HEK293 (cell line): ENCODE measurements at regions not wholly inside any gene's neighbourhood (a gene's known extent, or its start where the extent isn't known, plus 50 kb on each side); places are given as distances from the start of the nearest gene placed in this dataset.

Source experiments
- CTCF ChIA-PET: fragments of 350-600 bp; formaldehyde crosslinking; extraction: SDS; loops from one replicate; lab custom pipeline; 2021; ENCODE audit warnings: antibody characterized with exemption; lab: Yijun Ruan, JAX
- POLR2A ChIA-PET: fragments of 300-600 bp; formaldehyde crosslinking; extraction: SDS; loops from one replicate; lab custom pipeline; 2020; ENCODE audit warnings: antibody characterized with exemption, inconsistent platforms; lab: Yijun Ruan, JAX
- H3K27ac ChIP-seq: fragments of 200-500 bp; sonication (Bioruptor generic); 2 replicates; pipeline ENCODE4 v1.5.1; 2014; ENCODE audit warnings: low read depth, low read length, control low read depth, inconsistent platforms; ENCODE audit errors: extremely low read depth
- H3K36me3 ChIP-seq, 2 experiments: fragments of 200-500 bp in 1 of 2; sonication (Bioruptor generic) in 1 of 2; 1 replicate in 1 of 2; 2 replicates in 1 of 2; pipeline ENCODE4 v1.5.1; 2014 to 2017; ENCODE audit warnings: inconsistent platforms in 2 of 2, low read length in 2 of 2; ENCODE audit not compliant: control insufficient read depth in 2 of 2, insufficient read depth in 1 of 2
- H3K4me1 ChIP-seq: fragments of 200-500 bp; sonication (Bioruptor generic); 2 replicates; pipeline ENCODE4 v1.5.1; 2014; ENCODE audit warnings: mild to moderate bottlenecking, low read length, inconsistent platforms; ENCODE audit not compliant: control insufficient read depth, insufficient read depth
- H3K4me3 ChIP-seq: 2 replicates; pipeline ENCODE4 v1.5.1; 2011; ENCODE audit warnings: low read depth, mild to moderate bottlenecking, control low read depth, low read length, moderate library complexity
- H3K9me3 ChIP-seq: fragments of 200-500 bp; sonication (Bioruptor generic); 2 replicates; pipeline ENCODE4 v1.5.1; 2014; ENCODE audit warnings: low read depth, low read length, inconsistent platforms; ENCODE audit not compliant: control insufficient read depth, insufficient read depth
- GFI1B ChIP-seq: fragments of 450-650 bp; formaldehyde crosslinking; IDR thresholded peaks from 2 replicates; pipeline ENCODE4 v1.5.1; 2016; ENCODE audit warnings: missing biosample characterization, missing genetic modification characterization
- GLI2 ChIP-seq: fragments of 450-650 bp; formaldehyde crosslinking; IDR thresholded peaks from 2 replicates; pipeline ENCODE4; 2017; ENCODE audit warnings: missing biosample characterization, missing genetic modification characterization, low read depth, borderline replicate concordance
- GLI4 ChIP-seq: fragments of 450-650 bp; formaldehyde crosslinking; IDR thresholded peaks from 2 replicates; pipeline ENCODE4 v1.5.1; 2016; ENCODE audit warnings: missing biosample characterization, missing genetic modification characterization
- IKZF3 ChIP-seq: fragments of 450-650 bp; IDR thresholded peaks from 2 replicates; pipeline ENCODE4 v1.5.0; 2018; ENCODE audit warnings: missing biosample characterization, mild to moderate bottlenecking, missing genetic modification characterization, moderate library complexity
- MZF1 ChIP-seq: fragments of 450-650 bp; formaldehyde crosslinking; IDR thresholded peaks from 2 replicates; pipeline ENCODE4 v1.5.1; 2017; ENCODE audit warnings: missing biosample characterization, missing genetic modification characterization, borderline replicate concordance
- PRDM1 ChIP-seq: fragments of 450-650 bp; formaldehyde crosslinking; IDR thresholded peaks from 2 replicates; pipeline ENCODE4; 2016; ENCODE audit warnings: missing biosample characterization, missing genetic modification characterization
- RBAK ChIP-seq: fragments of 450-650 bp; formaldehyde crosslinking; IDR thresholded peaks from 2 replicates; pipeline ENCODE4 v1.5.1; 2016; ENCODE audit warnings: missing biosample characterization, missing genetic modification characterization
- REPIN1 ChIP-seq: fragments of 450-650 bp; formaldehyde crosslinking; IDR thresholded peaks from 2 replicates; pipeline ENCODE4 v1.5.1; 2017; ENCODE audit warnings: missing biosample characterization, missing genetic modification characterization, low read depth
- SCRT1 ChIP-seq: fragments of 450-650 bp; formaldehyde crosslinking; IDR thresholded peaks from 2 replicates; pipeline ENCODE4 v1.5.1; 2016; ENCODE audit warnings: missing biosample characterization, missing genetic modification characterization, borderline replicate concordance
- SCRT2 ChIP-seq: fragments of 450-650 bp; formaldehyde crosslinking; IDR thresholded peaks from 2 replicates; pipeline ENCODE4 v1.5.1; 2016; ENCODE audit warnings: missing biosample characterization, missing genetic modification characterization
- YY1 ChIP-seq: fragments of 450-650 bp; formaldehyde crosslinking; IDR thresholded peaks from 2 replicates; pipeline ENCODE4 v1.5.1; 2018; ENCODE audit warnings: missing biosample characterization, missing genetic modification characterization
- ZBTB48 ChIP-seq: fragments of 450-650 bp; formaldehyde crosslinking; IDR thresholded peaks from 2 replicates; pipeline ENCODE4 v1.5.1; 2016; ENCODE audit warnings: missing biosample characterization, missing genetic modification characterization
- ZBTB7A ChIP-seq: fragments of 450-650 bp; formaldehyde crosslinking; IDR thresholded peaks from 2 replicates; pipeline ENCODE4 v1.5.1; 2016; ENCODE audit warnings: low read depth, missing biosample characterization, missing genetic modification characterization
- ZEB2 ChIP-seq: fragments of 450-650 bp; formaldehyde crosslinking; IDR thresholded peaks from 2 replicates; pipeline ENCODE4 v1.5.1; 2016; ENCODE audit warnings: missing biosample characterization, missing genetic modification characterization
- ZFP41 ChIP-seq: fragments of 450-650 bp; formaldehyde crosslinking; IDR thresholded peaks from 2 replicates; pipeline ENCODE4 v1.5.1; 2016; ENCODE audit warnings: missing biosample characterization, missing genetic modification characterization, borderline replicate concordance
- ZNF16 ChIP-seq: fragments of 450-650 bp; formaldehyde crosslinking; IDR thresholded peaks from 2 replicates; pipeline ENCODE4 v1.5.1; 2016; ENCODE audit warnings: low read depth, missing biosample characterization, missing genetic modification characterization
- ZNF19 ChIP-seq: fragments of 450-650 bp; formaldehyde crosslinking; IDR thresholded peaks from 2 replicates; pipeline ENCODE4; 2016; ENCODE audit warnings: missing biosample characterization, missing genetic modification characterization, low read depth
- ZNF23 ChIP-seq: fragments of 450-650 bp; formaldehyde crosslinking; IDR thresholded peaks from 2 replicates; pipeline ENCODE4 v1.5.1; 2016; ENCODE audit warnings: missing biosample characterization, missing genetic modification characterization, borderline replicate concordance
- ZNF239 ChIP-seq: fragments of 450-650 bp; formaldehyde crosslinking; IDR thresholded peaks from 2 replicates; pipeline ENCODE4 v1.5.1; 2016; ENCODE audit warnings: missing biosample characterization, missing genetic modification characterization
- ZNF311 ChIP-seq: fragments of 450-650 bp; formaldehyde crosslinking; IDR thresholded peaks from 2 replicates; pipeline ENCODE4 v1.5.1; 2017; ENCODE audit warnings: missing biosample characterization, missing genetic modification characterization, borderline replicate concordance
- ZNF335 ChIP-seq: fragments of 450-650 bp; formaldehyde crosslinking; conservative IDR thresholded peaks from 2 replicates; pipeline ENCODE4 v1.5.1; 2016; ENCODE audit warnings: missing biosample characterization, missing genetic modification characterization
- ZNF37A ChIP-seq: fragments of 450-650 bp; IDR thresholded peaks from 2 replicates; pipeline ENCODE4 v1.5.1; 2018; ENCODE audit warnings: missing biosample characterization, missing genetic modification characterization
- ZNF404 ChIP-seq: fragments of 450-650 bp; formaldehyde crosslinking; IDR thresholded peaks from 2 replicates; pipeline ENCODE4 v1.5.1; 2017; ENCODE audit warnings: missing biosample characterization, missing genetic modification characterization
- ZNF433 ChIP-seq: fragments of 450-650 bp; formaldehyde crosslinking; IDR thresholded peaks from 2 replicates; pipeline ENCODE4 v1.5.1; 2016; ENCODE audit warnings: missing biosample characterization, missing genetic modification characterization, low read depth
- ZNF544 ChIP-seq: fragments of 450-650 bp; formaldehyde crosslinking; IDR thresholded peaks from 2 replicates; pipeline ENCODE4 v1.5.0; 2017; ENCODE audit warnings: missing biosample characterization, missing genetic modification characterization
- ZNF624 ChIP-seq: fragments of 450-650 bp; formaldehyde crosslinking; IDR thresholded peaks from 2 replicates; pipeline ENCODE4 v1.5.1; 2017; ENCODE audit warnings: missing biosample characterization, missing genetic modification characterization
- ZNF701 ChIP-seq: fragments of 450-650 bp; formaldehyde crosslinking; IDR thresholded peaks from 2 replicates; pipeline ENCODE4 v1.5.1; 2016; ENCODE audit warnings: missing biosample characterization, missing genetic modification characterization
- ZSCAN30 ChIP-seq: fragments of 450-650 bp; IDR thresholded peaks from 2 replicates; pipeline ENCODE4 v1.5.1; 2018; ENCODE audit warnings: missing biosample characterization, mild to moderate bottlenecking, missing genetic modification characterization, moderate library complexity
- TF ChIP-seq, protein P1 (sequence below): fragments of 450-650 bp; formaldehyde crosslinking; IDR thresholded peaks from 2 replicates; pipeline ENCODE4 v1.5.1; 2017; ENCODE audit warnings: missing biosample characterization, missing genetic modification characterization
- TF ChIP-seq, protein P2 (sequence below): fragments of 450-650 bp; formaldehyde crosslinking; IDR thresholded peaks from 2 replicates; pipeline ENCODE4 v1.5.1; 2016; ENCODE audit warnings: missing biosample characterization, missing genetic modification characterization

DNA sequence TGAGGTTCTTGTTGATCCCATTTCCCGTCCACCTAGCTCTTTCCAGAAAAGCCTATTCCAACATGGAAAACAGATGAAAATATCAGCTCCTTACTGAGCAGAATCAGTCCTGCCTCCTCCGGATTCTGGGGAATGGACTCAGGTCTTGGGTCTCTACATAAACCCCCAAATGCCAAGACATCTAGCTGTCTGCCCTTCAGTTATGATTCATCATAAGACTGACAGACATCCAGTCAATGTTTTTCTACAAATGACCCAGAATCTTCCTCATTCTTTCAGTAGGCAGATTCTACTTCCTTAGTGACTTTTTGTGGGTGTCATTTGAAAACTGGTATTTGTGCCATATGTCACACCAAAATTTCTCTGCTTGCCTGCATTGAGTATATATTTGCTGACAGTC, 103.0 kb upstream of the TGFBR2 start:
- H3K4me1 ChIP-seq, result no peaks in the 10 kb centered on the region
- no peak for TF ChIP-seq GLI2 (tag by site-specific recombination)
- no peak for TF ChIP-seq ZEB2
- TF ChIP-seq SCRT2 (tag by site-specific recombination), result no peak
- no peak for TF ChIP-seq ZFP41
- TF ChIP-seq REPIN1 (tag by site-specific recombination), result no peak
- H3K27ac ChIP-seq, result no peak overlapping the region
- no peaks in the 10 kb centered on the region for H3K9me3 ChIP-seq
- H3K36me3 ChIP-seq, result no peaks in the 10 kb centered on the region
- ChIA-PET POLR2A (no interaction called here), CTCF (no interaction called here)
- H3K4me3 ChIP-seq, result no peak overlapping the region

DNA sequence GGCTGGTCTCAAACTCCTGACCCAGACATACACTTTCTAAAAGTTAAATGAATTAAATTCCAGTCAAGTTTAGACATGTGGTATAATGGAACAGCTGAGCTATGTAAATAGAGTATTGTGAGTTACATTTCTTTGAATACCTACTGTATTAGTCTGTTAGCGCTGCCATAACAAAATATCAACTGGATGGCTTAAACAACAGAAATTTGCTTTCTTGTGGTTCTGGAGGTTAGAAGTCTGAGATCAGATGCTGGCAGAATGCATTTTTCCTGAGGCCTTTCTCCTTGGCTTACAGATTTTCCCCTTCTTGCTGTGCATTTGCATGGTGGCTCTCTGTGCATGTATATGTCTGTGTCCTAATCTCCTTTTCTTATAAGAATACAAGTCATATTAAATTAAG, 101.5 kb upstream of the TGFBR2 start:
- H3K36me3 ChIP-seq, result no peaks in the 10 kb centered on the region
- H3K27ac ChIP-seq, result no peak overlapping the region
- no peak for TF ChIP-seq ZNF335
- TF ChIP-seq ZBTB7A (tag by site-specific recombination), result no peak
- TF ChIP-seq IKZF3, result no peak
- TF ChIP-seq YY1 (tag by site-specific recombination), result no peak
- no peak for TF ChIP-seq ZNF19 (tag by site-specific recombination)
- TF ChIP-seq MZF1 (tag by site-specific recombination), result no peak
- TF ChIP-seq ZNF23 (tag by site-specific recombination), result no peak
- no peaks in the 10 kb centered on the region for H3K4me1 ChIP-seq
- CTCF ChIA-PET, result no interaction called here
- POLR2A ChIA-PET, result no interaction called here
- no peak overlapping the region for H3K4me3 ChIP-seq
- no peaks in the 10 kb centered on the region for H3K9me3 ChIP-seq

GRCh38 chr3:30505866-30506520, 100.4 kb upstream of the TGFBR2 start:
- ChIA-PET CTCF (no interaction called here), POLR2A (interaction anchor here (0.6 kb wide), 1 partner anchor 54 kb away, joined by 3 read pairs; no protein-coding TSS in a partner anchor)
- TF ChIP-seq PRDM1 (no peak), ZNF16 (tag by site-specific recombination) (no peak), ZBTB48 (tag by site-specific recombination) (no peak), ZNF37A (no peak), RBAK (tag by site-specific recombination) (no peak), ZNF239 (tag by site-specific recombination) (no peak), ZNF404 (tag by site-specific recombination) (no peak)
- TF ChIP-seq, protein P1, sequence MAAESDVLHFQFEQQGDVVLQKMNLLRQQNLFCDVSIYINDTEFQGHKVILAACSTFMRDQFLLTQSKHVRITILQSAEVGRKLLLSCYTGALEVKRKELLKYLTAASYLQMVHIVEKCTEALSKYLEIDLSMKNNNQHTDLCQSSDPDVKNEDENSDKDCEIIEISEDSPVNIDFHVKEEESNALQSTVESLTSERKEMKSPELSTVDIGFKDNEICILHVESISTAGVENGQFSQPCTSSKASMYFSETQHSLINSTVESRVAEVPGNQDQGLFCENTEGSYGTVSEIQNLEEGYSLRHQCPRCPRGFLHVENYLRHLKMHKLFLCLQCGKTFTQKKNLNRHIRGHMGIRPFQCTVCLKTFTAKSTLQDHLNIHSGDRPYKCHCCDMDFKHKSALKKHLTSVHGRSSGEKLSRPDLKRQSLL (tag by site-specific recombination), result no peak
- H3K4me3 ChIP-seq, result no peak overlapping the region
- no peaks in the 10 kb centered on the region for H3K36me3 ChIP-seq
- H3K9me3 ChIP-seq, result no peaks in the 10 kb centered on the region
- H3K4me1 ChIP-seq, result no peaks in the 10 kb centered on the region
- no peak overlapping the region for H3K27ac ChIP-seq

- H3K4me3 ChIP-seq, result no peak overlapping the region
- no peaks in the 10 kb centered on the region for H3K36me3 ChIP-seq
- H3K9me3 ChIP-seq, result no peaks in the 10 kb centered on the region
- no peaks in the 10 kb centered on the region for H3K4me1 ChIP-seq
- no peak overlapping the region for H3K27ac ChIP-seq
- CTCF ChIA-PET, result no interaction called here
- POLR2A ChIA-PET, result no interaction called here
- TF ChIP-seq MZF1 (tag by site-specific recombination) (no peak), GLI4 (no peak), ZNF624 (tag by site-specific recombination) (no peak), ZNF701 (tag by site-specific recombination) (no peak), ZNF544 (tag by site-specific recombination) (no peak), SCRT1 (tag by site-specific recombination) (no peak), ZNF433 (no peak), ZNF16 (tag by site-specific recombination) (no peak), ZNF311 (tag by site-specific recombination) (no peak), GFI1B (tag by site-specific recombination) (no peak), ZSCAN30 (tag by site-specific recombination) (no peak)
- TF ChIP-seq, protein P2, sequence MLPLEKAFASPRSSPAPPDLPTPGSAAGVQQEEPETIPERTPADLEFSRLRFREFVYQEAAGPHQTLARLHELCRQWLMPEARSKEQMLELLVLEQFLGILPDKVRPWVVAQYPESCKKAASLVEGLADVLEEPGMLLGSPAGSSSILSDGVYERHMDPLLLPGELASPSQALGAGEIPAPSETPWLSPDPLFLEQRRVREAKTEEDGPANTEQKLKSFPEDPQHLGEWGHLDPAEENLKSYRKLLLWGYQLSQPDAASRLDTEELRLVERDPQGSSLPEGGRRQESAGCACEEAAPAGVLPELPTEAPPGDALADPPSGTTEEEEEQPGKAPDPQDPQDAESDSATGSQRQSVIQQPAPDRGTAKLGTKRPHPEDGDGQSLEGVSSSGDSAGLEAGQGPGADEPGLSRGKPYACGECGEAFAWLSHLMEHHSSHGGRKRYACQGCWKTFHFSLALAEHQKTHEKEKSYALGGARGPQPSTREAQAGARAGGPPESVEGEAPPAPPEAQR (tag by site-specific recombination), result no peak
Measured at GRCh38 chr3:30508339-30508738, 98.1 kb upstream of the TGFBR2 start.
